Stimulated activated CD8-positive, alpha-beta memory T cell treated with anti-CD3 and anti-CD28 coated beads, Interleukin-15, amount 100 ng/mL, for 1 hour (primary cell): ENCODE measurements at regions not wholly inside any gene's neighbourhood (a gene's known extent, or its start where the extent isn't known, plus 50 kb on each side); places are given as distances from the start of the nearest gene placed in this dataset.

Experiments
- DNase-seq: peaks from one replicate; pipeline ENCODE4 v3.0.0-alpha.2; 2020; ENCODE audit warnings: low read depth

GRCh38 chr3:59542276-59542675, 492.5 kb upstream of the CFAP20DC start:
- no peak for DNase-seq

DNA sequence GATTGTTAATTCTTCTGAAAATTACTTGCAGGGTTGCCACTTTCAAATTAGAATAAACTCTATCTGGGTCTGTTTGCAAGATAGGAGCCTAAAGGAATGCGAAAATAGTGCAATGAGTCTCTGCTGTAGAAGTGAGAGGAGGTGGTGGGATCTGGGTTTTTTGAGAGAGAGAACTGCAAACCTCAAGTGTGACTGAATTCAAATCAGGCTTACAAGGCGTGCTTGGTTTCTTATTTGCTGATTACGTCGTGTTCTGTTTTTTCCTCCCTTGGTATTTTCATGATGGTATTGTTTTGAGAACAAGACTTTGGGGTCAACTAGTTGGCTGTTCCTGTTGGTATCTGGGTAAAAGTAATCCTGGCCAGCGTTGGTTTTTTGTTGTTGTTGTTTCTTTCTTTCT, 490.9 kb upstream of the CFAP20DC start:
- no peak for DNase-seq

- DNase-seq, result no peak
Observed at GRCh38 chr3:59540241-59540640, 490.4 kb upstream of the CFAP20DC start.

DNA sequence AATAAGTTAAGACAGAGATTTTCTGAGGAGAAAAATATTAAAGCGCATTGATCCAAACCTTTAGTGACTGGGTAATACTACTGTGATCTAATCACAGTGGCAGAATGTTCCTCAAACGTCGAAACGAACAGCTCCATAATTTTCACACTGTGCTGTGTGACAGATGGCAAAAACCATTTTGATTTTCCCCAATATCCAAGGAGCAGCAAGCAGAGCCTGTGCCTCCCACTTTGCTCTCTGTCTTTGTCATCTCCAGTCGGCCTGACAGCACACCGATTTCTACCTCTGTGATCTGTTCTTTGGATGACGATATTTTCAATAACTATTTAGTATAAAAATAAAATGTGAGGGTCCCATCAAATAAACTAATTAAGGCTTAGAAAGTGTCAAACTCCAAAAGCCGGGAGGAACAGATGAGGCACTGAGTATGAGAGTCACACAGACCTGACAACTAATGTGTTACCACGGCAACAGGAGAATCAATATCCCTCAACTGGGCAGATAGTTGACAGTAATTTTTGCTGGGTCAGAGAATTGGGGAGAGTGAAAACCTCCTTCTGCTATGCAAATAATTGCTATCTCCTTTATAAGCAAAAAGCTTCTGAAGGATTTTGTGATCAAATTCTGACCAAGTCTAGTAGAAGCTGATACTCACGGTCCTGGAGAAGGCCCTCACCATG, 489.1 kb upstream of the CFAP20DC start:
- no peak for DNase-seq

GRCh38 chr3:59535791-59536221, 486.0 kb upstream of the CFAP20DC start:
- no peak for DNase-seq

- DNase-seq, result no peak
Observed at GRCh38 chr3:59531994-59532393, 482.2 kb upstream of the CFAP20DC start.

DNA sequence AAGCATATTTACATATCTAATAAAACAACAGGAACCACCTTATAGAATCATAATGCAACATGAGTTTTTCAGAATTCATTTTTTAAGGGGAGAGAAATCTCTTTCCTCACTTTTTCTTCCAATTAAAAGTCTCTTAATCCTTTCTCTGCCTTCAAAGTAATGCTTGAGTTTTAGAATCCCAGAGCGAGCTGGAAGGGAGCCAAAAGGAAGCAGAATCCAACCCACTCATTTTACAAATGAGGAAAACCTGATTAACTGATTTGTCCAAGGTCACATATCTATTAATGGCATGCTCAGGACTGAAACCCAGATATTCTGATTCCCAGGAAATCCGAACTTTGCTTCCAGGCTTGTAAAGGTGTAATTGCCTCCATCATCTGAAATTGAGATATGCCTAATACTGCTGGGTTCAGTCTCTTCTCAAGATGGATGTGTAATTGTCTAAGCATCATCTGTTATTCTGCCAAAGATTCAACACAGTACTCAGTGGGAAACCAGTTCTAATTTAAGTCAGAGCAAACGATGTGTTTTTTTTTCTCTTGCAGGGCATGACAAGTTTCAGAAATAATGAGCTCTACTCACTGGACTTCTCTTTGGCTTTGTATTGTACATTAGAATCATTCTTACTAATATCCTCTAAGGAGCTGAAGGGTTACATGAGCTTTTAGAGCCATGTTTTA, 481.4 kb upstream of the CFAP20DC start:
- DNase-seq, result no peak

DNA sequence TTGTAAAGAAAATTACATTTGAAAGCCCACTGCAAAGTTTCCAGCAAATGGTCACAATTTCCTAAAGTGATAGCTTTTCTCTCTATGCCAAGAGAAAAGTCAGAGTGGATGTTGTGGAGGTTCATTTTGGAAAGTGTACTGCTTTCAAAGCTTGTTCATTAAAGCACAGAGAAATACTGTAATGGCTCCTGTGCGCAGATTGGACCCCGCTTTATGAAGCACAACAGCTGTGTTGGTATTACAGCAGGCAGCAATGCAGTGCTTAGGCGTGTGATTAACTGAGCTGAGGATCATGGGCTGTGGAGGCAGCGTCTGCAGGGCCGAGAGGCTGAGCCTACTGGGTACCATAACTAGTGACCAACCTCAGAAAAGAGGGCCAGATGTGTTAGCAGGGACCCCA, 478.4 kb upstream of the CFAP20DC start:
- DNase-seq, result no peak

GRCh38 chr3:59527493-59527892, 477.7 kb upstream of the CFAP20DC start:
- DNase-seq, result no peak

DNA sequence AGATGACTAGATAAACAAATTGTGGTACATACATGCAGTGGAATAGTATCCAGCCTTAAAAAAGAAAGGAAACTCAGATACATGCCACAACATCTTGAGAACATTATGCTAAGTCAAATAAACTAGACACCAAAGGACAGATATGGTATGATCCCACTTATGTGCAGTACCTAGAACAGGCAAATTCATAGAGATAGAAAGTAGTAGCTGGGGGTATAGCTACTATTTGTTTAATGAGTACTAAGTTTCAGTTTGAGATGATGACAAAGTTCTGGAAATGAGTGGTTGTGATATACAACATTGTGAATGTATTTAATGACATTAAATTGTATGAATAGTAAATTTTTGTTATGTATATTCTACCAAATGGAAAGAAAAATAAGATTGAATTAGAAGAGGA, 477.2 kb upstream of the CFAP20DC start:
- no peak for DNase-seq

GRCh38 chr3:59522550-59522949, 472.7 kb upstream of the CFAP20DC start:
- no peak for DNase-seq

DNA sequence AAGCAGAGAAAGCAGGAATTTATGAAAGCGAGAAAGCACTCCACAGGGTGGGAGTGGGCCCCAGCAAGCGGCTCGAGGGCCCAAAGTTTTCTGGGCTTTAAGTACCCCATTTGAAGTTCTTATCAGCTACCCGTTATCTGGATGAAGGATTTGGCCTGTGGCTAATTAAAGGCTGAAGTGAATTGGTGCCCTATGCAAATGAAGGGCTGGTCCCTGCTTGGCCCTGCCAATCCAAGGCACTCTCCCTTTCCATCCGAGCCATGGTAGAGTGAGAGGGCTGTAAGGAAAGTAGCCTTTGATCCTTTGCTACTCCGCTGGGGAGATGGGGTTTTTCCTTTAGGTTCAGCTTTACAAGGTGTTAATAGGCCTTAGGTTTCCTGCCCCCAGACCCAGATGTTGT, 469.3 kb upstream of the CFAP20DC start:
- DNase-seq, result no peak

DNA sequence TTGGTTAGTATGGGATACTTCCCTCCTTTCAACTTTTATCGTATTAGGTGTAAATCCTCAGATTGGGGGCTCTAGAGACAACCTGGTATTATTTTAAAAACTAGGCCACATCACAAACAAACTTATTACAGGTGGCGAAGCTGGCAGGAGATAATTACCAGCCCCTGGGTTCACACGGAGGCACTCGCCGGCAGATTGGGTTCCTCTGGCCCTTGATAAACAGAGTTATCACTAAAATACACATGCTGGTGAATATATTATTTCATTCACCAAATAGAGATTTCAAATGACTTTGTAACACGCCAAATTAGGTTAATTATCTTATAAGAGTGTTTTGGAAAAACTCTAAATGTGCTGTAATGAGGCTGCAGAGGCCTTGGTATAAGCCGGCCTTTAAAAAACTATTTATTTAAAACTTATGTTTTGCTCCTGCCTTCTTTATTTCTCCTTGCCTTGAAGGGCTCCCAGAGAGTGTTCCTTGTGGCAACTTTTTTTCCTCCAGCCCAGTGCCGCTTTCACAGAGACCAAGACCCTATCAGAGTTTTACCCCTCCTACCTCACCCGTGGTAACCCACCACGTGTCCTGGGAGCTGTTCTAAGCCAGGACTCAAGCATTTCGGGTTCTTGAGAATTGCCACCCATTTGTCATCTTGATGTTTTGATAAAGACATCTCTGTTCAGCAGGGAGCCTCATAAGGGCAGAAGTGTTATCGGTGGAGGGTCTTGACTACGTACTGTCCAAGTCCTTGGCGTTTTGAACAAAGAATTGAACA, 468.6 kb upstream of the CFAP20DC start:
- no peak for DNase-seq

DNA sequence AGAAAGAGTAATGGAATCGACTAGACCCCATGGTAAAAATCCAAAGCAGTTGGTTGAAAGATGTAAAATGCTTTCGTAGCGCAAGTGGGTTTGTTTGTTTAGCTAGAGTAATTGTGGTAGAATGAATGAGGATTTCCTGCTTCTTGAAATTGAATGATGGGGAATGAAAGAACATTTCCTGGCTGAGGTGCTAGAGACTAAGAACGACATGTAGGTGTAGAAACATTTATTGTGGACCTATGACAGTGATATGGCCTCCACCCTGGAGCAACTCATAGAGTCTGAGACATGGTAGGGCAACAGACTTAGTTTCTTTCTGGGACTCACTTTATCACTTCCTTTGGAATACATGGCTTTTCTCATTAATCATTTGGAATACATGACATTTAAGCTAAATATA, 467.6 kb upstream of the CFAP20DC start:
- DNase-seq, result no peak

GRCh38 chr3:59515966-59516365, 466.1 kb upstream of the CFAP20DC start:
- DNase-seq, result no peak

DNA sequence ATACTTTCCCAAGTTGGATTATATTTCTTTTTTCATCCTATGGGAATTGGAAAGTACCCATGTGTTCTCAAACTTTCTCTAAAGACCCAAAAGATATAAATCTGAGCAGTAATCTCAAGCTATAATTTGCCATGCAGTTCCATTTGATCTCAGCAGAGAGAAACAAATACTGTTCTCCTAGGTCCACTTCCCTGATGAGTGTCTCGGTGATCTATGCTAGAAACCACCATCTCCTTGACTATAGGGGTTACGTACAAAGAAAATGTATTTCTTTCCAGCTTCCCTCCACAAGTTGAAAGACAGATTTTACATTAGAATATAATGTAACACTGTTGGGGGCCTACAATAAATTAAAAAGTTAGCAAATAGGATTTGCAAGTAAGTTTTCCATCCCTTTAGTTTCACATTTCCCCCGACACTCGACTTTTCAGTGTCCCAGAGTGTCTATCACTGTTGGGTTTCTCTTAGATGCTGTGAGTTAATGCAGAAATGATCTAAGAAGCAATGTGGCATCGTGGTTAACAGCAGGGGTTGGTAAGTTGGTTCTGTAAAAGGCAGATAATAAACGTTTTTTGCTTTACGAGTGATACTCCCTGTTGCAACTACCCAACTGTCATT, 465.1 kb upstream of the CFAP20DC start:
- no peak for DNase-seq

- DNase-seq, result no peak
Observed at GRCh38 chr3:59513570-59513969, 463.7 kb upstream of the CFAP20DC start.

DNA sequence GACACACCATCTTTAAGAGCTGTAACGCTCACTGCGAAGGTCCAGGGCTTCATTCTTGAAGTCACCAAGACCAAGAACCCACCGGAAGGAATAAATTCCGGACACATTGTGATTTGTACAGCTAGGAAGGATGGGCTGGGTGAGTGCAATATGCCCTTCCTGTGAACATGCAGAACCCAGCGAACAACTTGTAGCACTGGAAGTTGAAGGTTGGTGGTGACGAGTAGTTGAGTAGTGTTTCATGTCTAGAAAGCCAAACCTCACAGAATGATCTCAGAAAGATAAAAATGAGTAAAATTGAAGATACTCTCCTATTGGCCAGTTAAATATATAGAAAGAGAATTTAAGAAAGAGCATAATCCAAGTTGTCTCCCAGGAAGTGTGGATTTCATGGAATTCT, 462.2 kb upstream of the CFAP20DC start:
- DNase-seq, result no peak

- DNase-seq, result no peak
Observed at GRCh38 chr3:59510576-59510975, 460.8 kb upstream of the CFAP20DC start.

GRCh38 chr3:59508273-59508672, 458.4 kb upstream of the CFAP20DC start:
- no peak for DNase-seq

DNA sequence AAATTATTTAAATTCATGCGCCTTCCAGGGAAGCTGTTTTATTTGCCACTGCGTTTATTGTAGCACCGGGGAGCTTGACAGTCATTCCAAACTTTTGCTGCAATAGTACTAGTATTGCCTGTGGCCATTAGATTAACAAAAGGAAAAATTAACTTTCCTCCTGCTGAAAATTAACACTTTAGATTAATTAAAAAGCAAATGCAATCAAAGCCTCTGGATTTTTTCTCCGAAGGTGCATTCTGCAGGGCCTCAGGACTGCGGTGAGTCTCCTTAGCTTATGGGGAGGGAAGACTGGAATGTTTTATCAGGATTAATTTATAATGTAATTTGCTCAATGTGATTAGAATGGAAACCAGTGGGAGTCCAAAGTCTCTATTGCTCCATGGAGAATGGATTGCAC, 456.4 kb upstream of the CFAP20DC start:
- DNase-seq, result no peak

- DNase-seq, result no peak
Observed at GRCh38 chr3:59503441-59503840, 453.6 kb upstream of the CFAP20DC start.

DNA sequence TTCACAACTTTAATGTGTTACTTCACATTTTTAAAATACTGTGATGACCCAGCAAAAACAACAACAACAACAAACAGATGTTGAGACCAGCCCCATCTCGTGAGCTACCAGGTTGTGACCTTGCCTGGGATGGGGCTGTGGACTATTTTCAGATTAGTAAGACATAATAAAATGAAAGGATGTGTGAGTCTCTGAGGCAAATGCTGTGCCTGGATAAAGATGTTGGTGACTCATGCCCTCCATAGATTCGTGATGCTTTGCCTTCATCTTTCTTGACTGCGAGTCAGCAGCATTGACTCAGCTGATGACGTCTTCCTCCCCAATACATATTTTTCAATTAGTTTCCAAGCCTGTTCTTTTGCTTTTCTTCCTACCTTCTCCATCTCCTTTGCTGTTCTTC, 453.0 kb upstream of the CFAP20DC start:
- no peak for DNase-seq
